SH-SY5Y (cell line): ENCODE measurements at regions not wholly inside any gene's neighbourhood (a gene's known extent, or its start where the extent isn't known, plus 50 kb on each side); places are given as distances from the start of the nearest gene placed in this dataset.

Experiments used
- GATA2 ChIP-seq: IDR thresholded peaks from 2 replicates; pipeline ENCODE4 v1.6.1; 2011; ENCODE audit warnings: mild to moderate bottlenecking, low read depth, low read length
- GATA3 ChIP-seq: IDR thresholded peaks from 2 replicates; pipeline ENCODE4 v1.6.1; 2011; ENCODE audit warnings: low read depth, mild to moderate bottlenecking, low read length, moderate library complexity

DNA sequence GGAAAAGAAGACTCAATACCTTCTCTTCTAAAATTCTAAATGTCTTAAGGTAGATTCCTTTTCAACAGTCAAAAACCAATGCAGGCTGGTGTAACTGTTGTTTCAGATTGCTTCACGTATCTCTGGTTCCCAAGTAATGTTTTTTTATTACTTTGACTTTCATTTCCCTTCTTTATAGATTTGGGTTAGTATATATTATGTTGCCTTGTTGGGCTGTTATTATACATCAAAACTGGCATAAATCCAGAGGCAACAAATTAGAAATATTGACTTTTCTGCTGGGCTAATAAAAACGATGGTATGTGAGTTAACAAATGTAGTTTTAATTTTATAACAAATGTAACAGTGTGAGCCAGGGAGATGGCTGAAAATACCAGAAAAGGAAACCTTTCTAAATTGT lies 444.7 kb upstream of the TENM3 start:
- TF ChIP-seq GATA3 (no peak), GATA2 (no peak)

DNA sequence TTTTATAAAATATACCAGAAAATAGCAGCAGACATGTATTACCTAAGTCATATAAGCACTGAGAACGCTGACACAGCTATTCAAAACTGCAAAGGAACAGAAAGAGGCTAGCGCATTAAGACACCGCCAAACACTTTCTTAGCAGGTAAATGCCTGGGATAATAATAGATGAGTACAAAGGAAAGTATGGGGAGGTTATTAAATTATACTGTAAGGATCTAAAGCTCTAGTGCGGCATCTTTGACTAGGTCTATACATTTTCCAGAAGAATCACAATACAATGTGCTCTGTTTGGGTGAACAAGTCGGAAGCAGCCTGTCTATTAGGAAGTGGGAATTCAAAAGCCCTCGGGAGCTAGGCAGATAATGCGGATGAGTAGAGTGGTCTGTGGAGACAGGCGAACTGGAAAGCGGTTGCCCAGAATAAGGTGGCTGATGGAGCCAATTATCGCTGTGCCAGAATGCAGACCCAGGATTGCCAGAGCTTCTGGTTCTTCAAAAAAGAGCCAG lies 443.6 kb upstream of the TENM3 start:
- no peak for TF ChIP-seq GATA2
- no peak for TF ChIP-seq GATA3

DNA sequence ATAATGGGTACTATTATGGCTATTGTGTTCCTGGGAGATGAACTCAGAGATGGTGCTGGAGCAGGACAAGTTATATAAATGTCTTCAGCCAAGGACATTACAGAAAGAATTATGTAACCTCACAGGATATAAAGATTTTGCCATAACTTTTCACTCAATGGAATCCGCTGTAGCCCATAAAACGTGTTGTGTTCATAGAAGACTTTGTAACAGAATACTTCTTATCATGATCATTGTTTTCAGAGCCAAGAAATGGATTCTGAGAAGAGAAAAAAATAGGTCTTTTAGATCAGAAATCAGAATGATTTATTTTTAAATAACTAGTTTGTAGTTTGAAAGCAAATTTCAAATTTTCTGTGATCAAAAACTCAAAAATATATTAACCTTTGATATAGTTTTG lies 441.0 kb upstream of the TENM3 start:
- TF ChIP-seq GATA2 = no peak
- no peak for TF ChIP-seq GATA3

DNA sequence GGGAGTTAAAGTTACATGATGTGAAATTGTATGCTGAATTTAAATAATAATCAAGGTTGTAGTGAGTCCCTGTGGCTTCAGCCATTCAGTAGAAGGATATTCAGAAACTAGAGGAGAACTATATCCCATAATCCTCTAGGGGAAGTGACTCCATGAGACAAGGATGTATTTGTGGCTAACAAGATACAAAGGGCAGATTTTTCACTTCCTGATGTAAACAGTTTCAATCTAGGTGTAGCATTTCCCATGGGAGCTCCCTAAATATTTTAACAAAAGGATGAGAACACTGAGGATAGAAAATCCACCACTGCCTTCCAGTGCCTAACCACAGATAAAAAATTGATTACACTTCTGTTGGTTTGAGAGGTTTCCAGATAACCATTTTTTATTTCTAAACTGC lies 435.4 kb upstream of the TENM3 start:
- no peak for TF ChIP-seq GATA2
- TF ChIP-seq GATA3 = no peak

DNA sequence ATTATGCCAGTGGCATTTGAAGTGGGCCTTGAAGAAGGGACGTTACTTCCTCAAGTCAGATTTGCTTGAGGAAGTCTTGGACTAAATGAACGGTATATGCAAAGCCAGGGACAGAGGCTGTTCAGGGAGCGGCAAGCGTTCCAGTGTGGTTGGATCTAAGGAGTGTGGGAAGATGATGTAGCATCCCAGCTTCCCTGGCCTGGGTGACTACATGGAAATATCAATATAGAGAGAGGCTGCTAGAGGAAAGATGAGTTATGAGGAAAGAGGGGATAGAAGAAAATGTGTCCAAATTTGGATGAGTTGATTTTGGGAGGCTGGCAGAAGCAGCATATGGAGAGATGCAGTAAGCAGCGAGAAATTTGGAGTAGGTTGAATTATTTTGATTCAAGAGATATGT lies 432.5 kb upstream of the TENM3 start:
- TF ChIP-seq GATA3 (no peak), GATA2 (no peak)

DNA sequence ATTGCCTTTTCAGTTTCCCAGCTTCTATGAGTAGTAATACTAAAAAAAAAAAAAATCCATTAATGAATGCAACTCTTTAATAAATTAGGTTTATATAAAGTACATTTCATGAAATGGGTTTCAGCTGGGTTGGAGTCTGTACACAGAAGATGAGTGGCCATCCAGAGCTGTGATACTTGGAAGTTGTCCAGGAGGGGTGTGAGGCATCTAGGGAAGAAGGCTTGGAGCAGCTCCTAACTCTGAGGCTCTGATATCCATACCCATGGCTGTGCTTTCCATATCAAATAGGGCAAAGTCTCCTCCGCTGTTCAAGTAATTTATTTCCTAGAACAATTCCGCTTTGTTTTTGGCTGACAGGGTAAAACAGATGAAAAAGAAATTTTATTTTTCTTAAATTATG lies 423.3 kb upstream of the TENM3 start:
- TF ChIP-seq GATA2 (no peak), GATA3 (no peak)

DNA sequence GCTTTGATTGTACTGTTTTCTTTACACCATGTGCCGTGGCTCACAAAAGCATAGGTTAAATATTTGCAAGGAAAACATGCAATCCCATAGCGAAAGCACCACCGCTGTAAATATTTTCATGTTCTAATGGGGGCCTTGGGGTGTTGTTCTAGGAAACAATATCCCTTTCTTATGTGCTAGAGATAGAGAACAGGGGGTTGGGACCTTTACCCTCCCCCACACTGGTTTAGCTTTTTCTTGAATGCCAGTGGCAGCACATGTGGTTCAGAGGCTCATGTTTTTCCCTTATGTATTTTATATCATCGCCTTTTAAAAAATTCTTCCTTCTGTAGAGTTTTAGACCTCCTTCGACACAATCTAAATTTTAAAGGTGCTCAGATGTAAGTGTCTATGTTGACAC lies 422.6 kb upstream of the TENM3 start:
- TF ChIP-seq GATA2 = no peak
- TF ChIP-seq GATA3 = no peak

DNA sequence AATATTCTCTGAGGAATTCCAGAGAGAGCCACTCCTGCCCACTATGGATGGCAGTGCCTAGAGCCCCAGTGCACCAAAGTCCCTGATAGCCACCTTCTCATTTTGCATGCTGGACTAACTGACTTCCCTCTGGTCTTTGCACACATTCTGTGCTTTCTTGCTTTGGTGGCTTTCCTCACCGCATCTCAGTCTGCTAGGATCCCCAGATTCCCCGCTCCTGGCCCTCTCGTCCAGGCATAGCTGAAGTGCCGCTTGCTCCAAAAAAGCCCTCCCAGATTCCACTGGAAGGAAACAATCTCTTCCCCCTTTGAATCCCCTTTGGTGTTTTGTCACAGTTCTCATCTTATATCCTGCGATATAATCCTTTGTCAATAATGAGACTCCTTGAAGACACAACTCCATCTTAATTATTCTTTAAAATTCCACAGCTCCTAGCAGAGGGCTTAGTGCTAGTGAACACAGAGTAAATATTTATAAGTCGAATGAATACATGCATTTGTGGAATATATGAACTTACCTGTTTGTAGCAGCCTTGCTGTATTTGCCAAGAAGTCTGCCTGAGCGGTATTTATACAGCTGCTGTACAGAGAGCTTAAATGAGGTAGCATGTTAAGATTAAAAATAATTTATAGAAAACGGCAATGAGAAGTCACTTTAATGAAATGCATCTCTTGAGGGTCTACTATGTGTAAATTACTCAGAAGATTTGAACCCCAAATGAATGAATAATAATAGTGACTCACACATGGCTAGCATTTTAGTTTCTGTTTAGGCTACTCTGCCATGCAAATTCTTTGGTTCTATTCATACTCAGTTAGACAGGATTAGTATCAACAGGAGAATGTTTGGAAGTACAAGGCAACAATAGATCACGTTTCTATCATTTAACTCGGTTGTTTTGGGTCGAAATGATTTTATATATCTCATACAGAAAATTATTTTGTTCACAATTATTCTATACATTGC lies 421.9 kb upstream of the TENM3 start:
- TF ChIP-seq GATA3 (no peak), GATA2 (no peak)

DNA sequence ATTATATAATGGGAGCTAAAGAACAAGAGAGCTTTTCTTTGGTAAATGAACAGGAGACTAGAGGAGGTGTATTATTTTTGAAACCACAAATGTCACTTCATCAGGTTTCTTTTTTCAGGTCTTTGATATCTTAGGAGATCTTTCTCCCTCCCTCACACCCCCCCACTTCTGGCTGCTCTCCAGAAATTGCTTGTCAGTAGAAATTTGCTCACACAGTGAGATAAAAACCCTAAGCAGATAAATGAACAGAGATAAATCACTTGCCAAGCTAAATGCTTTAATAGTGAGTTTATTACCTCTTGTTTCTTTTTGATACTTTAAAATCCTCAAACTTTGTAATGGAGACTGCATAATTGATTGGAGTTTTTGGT lies 421.2 kb upstream of the TENM3 start:
- peak; percentile 81 for TF ChIP-seq GATA3
- TF ChIP-seq GATA2 = peak; percentile 80

DNA sequence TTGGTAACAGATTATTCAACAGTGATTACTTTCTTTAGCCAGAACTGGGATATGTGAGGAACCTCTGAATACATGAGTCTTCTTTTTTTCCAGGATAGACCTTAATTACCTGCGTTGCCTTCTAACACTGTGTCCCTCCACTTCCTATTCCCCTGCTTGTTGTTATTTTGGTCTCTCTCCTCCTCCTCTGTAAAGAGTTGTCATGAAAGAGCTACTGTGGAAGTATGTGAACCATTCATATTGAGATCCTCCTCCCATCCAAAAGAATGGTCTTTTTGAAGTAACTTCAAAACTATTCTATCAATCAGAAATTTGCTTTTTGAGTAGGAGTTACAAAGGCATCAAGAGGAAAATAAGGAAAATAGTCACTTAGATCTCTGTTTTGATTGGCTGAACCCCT lies 420.0 kb upstream of the TENM3 start:
- TF ChIP-seq GATA2 = no peak
- no peak for TF ChIP-seq GATA3

DNA sequence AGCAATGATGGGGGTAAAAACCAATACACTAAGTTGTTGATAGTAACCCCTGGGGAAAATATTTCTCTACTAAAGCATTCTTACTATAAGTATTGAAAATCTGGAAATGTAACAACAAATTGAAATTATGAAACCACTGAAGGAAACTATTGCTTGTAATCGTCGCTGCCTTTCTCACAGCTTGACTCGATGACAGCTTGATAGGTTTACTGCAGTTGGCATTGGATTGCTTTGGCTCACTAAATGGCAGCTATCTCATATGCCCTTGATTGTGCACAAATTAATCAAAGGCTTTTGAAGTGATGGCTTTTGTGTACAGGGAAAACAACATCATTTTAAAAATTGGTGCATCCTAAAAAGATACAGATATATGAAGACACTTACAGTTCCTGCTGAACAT lies 419.6 kb upstream of the TENM3 start:
- TF ChIP-seq GATA2 = no peak
- no peak for TF ChIP-seq GATA3

DNA sequence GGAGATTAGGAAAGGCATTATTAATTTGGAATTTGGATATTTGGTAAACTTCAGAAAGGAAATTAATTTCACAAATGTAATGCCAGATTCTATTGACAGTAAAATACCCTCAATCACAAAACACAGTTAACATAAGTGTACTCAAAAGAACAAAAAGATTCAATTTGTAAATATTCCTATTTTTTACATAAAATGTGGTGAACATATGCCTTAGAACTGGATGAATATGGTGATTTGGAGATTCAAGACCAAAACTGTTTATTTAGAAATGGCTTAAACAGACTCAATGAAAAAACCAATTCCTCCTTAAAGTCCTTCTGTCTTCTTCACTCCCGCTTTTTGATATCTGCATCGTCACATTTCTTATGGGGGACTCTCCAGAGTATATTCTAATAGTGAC lies 417.6 kb upstream of the TENM3 start:
- TF ChIP-seq GATA3 (no peak), GATA2 (no peak)

DNA sequence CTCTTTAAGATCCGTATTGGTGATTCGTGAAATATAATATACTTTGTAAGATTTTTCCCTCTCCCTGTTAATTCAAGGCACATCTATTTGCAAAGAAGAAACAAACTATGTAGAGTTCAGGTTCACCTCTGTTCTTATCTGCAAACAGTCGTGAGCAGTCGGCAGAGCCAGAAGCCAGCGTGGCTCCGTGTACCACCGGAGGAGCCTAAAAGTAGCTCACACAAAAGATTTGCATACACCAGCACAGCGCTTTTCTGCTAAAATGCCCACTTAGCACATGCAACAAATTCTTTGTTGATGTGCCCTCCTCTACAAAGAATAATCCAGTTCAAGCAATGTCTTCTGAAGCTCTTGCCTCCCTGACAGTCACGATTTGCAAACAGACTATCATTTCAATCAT lies 416.0 kb upstream of the TENM3 start:
- TF ChIP-seq GATA2 = no peak
- TF ChIP-seq GATA3 = no peak

DNA sequence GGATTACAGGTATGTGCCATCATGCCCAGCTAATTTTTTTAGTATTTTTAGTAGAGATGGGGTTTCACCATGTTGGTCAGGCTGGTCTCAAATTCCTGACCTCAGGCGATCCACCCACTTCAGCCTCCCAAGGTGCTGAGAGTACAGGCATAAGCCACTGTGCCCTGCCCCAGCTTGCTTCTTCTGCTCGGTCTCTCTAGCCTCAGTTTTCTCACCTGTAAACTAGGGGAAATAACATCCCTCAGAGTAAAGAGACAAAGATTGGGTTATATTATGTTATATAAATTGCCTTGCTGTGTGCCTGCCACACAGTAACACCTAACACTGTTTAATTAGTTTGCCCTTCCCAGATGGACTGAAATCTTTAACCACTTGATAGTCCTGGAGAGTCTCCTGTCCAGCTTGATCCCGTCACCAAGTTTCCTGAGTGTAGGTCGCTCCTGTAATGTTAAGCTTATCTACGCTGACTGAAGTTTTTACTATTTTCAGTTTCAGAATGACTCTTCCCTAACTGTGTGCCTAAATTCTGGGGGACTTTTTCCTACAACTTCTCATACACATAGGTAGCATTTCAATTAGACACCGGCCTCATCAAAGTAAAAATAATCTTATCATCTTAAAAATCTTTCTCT lies 412.7 kb upstream of the TENM3 start:
- TF ChIP-seq GATA3 (no peak), GATA2 (no peak)

DNA sequence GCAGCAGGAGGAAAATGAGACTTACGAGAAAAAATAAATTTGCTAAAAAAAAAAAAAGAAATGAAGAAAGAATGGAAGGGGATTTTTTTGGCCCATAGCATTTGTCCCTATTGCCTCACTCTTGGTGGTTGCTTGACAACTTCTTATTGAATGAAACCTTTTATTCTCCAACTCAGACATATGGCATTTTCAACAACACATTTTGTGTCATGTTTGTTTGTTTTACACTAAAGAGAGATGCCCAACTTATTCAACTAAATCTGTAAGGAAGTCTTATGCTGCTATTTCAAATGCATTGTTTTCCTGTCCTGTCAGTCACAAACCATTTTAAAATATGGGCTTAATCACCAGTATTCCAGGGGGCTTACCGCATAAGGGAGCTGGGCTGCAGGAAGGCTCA lies 409.1 kb upstream of the TENM3 start:
- TF ChIP-seq GATA3 = no peak
- TF ChIP-seq GATA2 = no peak
